Naive B cell (primary cell): ENCODE measurements at regions not wholly inside any gene's neighbourhood (a gene's known extent, or its start where the extent isn't known, plus 50 kb on each side); places are given as distances from the start of the nearest gene placed in this dataset.
"Not testable (repeated sequence)": the region's sequence is repeated elsewhere in the genome, so short reads cannot be mapped to it uniquely, and the experiment has no call there.

Experiments
- ATAC-seq, 2 donors: fragments of 150-1000 bp; cut with Tn5 transposase; 2 replicates each; pipeline ENCODE4 v1.10.0; 2021; ENCODE audit warnings: low read depth in 2 of 2, mild to moderate bottlenecking in 2 of 2, moderate library complexity in 2 of 2
- DNase-seq: peaks from one replicate; pipeline ENCODE4 v3.0.0; 2022
- H3K27ac Mint-ChIP-seq, 6 donors: one replicate each; pipeline ENCODE4 v1.8.0; 2020 to 2022; ENCODE audit warnings: mild to moderate bottlenecking in 6 of 6, mixed read lengths in 6 of 6, moderate library complexity in 5 of 6, inconsistent platforms in 2 of 6
- H3K27me3 Mint-ChIP-seq, 3 donors: one replicate each; pipeline ENCODE4 v1.8.0; 2021 to 2022; ENCODE audit warnings: mixed read lengths in 3 of 3, mild to moderate bottlenecking in 1 of 3
- H3K36me3 Mint-ChIP-seq, 2 donors: one replicate each; pipeline ENCODE4 v1.8.0; 2020 to 2022; ENCODE audit warnings: mixed read lengths in 2 of 2, inconsistent platforms in 1 of 2, mild to moderate bottlenecking in 1 of 2
- H3K4me1 Mint-ChIP-seq, 3 donors: one replicate each; pipeline ENCODE4 v1.8.0; 2020 to 2022; ENCODE audit warnings: mixed read lengths in 3 of 3, inconsistent platforms in 1 of 3, mild to moderate bottlenecking in 1 of 3, moderate library complexity in 1 of 3
- H3K4me3 Mint-ChIP-seq, 8 donors: one replicate each; pipeline ENCODE4 v1.8.0; 2020 to 2022; ENCODE audit warnings: mild to moderate bottlenecking in 8 of 8, mixed read lengths in 8 of 8, moderate library complexity in 8 of 8, inconsistent platforms in 2 of 8
- H3K9me3 Mint-ChIP-seq, 7 donors: one replicate each; pipeline ENCODE4 v1.8.0; 2020 to 2022; ENCODE audit warnings: mixed read lengths in 7 of 7, mild to moderate bottlenecking in 5 of 7, inconsistent platforms in 2 of 7, moderate library complexity in 1 of 7

DNA sequence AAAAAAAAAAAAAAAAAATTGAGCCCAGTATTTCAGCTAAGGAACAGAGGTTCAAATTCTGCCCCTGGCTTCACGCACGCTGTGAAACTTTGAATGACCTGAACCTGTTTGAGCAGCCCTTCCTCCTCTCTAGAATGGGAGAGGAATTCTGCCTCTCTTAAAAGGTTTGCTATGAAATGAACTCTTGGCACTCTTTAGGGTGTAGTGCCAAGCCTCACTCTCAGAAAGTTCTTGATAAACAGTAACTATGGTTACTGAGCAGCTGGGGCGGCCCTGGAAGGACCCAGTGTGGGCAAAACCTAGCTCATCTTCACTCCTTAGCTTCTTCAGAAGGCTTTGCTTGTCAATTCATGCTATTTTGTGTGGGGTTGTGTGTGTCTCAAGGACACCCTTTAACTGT lies 73.7 kb downstream of the GEMIN8 start:
- peaks cover 0 to 19% of the 10 kb centered on the region in 2 donors for H3K36me3 Mint-ChIP-seq
- H3K27ac Mint-ChIP-seq = no peak overlapping the region
- ATAC-seq (no peak), DNase-seq (no peak)
- no peaks in the 10 kb centered on the region for H3K4me1 Mint-ChIP-seq
- H3K27me3 Mint-ChIP-seq = peaks cover 4 to 49% (median 13%) of the 10 kb centered on the region in 3 donors
- peaks cover 0 to 26% (median 8%) of the 10 kb centered on the region in 7 donors for H3K9me3 Mint-ChIP-seq
- no peak overlapping the region for H3K4me3 Mint-ChIP-seq

DNA sequence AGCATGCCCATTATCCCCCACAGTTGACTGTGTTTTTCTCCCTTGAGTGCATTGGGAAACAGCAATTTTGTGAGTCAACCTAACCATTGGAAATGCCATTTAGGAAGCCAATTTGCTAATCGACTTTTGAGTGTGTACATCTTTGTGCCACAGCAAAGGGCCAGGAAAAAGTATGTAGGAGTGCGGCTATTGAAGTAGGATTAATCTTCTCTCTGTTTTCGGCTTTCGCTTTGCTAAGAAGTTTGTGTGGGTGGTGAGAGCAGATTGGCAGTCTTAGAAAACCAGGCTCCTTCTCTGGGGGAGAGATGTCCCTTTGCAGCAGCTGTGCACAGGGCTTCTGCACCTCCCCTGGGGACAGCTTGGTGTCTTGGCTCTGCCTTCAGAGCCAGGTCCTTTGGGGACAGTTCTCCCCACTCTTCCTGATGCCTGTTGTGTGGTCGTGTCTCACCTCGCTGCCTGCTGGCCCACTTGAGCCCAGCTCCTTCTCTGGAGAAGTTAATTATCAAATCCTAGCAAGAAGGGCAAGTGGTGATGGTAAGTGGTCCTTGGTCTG lies 74.5 kb downstream of the GEMIN8 start:
- Mint-ChIP-seq H3K4me3 (no peak overlapping the region), H3K9me3 (peaks cover 0 to 26% (median 9%) of the 10 kb centered on the region in 7 donors), H3K36me3 (peaks cover 0 to 20% of the 10 kb centered on the region in 2 donors), H3K4me1 (no peaks in the 10 kb centered on the region), H3K27ac (no peak overlapping the region), H3K27me3 (peaks cover 4 to 53% (median 13%) of the 10 kb centered on the region in 3 donors)
- DNase-seq = no peak
- ATAC-seq = no peak

DNA sequence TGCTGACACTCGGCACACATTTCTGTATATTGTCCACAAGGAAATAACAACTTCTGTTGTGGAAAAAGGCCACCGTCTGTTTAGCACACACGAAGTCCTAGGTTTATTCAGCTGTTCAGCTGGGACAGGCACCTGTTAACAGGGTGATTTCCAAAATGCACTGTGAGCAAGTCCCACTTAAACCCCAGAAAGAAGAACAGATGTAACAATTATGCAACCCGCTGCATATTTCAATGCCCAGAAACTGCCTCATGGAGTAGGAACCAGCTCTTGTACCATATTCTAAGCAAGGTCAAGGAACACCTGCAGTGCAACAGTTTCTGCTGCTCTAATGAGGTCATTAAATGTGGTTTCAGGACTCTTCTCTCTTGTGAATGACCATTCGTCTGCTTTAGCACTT lies 77.1 kb downstream of the GEMIN8 start:
- H3K4me3 Mint-ChIP-seq = no peak overlapping the region
- DNase-seq (no peak), ATAC-seq (no peak)
- H3K36me3 Mint-ChIP-seq = peaks cover 0 to 12% of the 10 kb centered on the region in 2 donors
- H3K4me1 Mint-ChIP-seq = no peaks in the 10 kb centered on the region
- no peak overlapping the region for H3K27ac Mint-ChIP-seq
- H3K9me3 Mint-ChIP-seq = peaks cover 0 to 15% (median 6%) of the 10 kb centered on the region in 7 donors
- peaks cover 4 to 43% (median 13%) of the 10 kb centered on the region in 3 donors for H3K27me3 Mint-ChIP-seq

- ATAC-seq, H3K9me3 Mint-ChIP-seq, H3K27ac Mint-ChIP-seq, H3K36me3 Mint-ChIP-seq, H3K4me3 Mint-ChIP-seq, DNase-seq, H3K4me1 Mint-ChIP-seq: not testable (repeated sequence)
- H3K27me3 Mint-ChIP-seq = peaks cover 3 to 31% (median 6%) of the 10 kb centered on the region in 3 donors
Observed at GRCh38 chrX:13946223-13946622, 83.5 kb downstream of the GEMIN8 start.

DNA sequence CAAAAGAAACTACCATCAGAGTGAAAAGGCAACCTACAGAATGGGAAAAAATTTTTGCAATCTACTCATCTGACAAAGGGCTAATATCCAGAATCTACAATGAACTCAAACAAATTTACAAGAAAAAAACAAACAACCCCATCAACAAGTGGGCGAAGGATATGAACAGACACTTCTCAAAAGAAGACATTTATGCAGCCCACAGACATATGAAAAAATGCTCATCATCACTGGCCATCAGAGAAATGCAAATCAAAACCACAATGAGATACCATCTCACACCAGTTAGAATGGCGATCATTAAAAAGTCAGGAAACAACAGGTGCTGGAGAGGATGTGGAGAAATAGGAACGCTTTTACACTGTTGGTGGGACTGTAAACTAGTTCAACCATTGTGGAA lies 83.9 kb downstream of the GEMIN8 start:
- H3K4me1 Mint-ChIP-seq, H3K27ac Mint-ChIP-seq: not testable (repeated sequence)
- H3K27me3 Mint-ChIP-seq = peaks cover 3 to 32% (median 5%) of the 10 kb centered on the region in 3 donors

GRCh38 chrX:13940671-13941070 lies 89.0 kb downstream of the GEMIN8 start:
- no peak for DNase-seq
- ATAC-seq = no peak
- Mint-ChIP-seq H3K27me3 (peaks cover 9 to 35% (median 13%) of the 10 kb centered on the region in 3 donors), H3K27ac (no peak overlapping the region), H3K4me1 (peaks cover 5 to 15% (median 11%) of the 10 kb centered on the region in 3 donors), H3K36me3 (peaks cover 0 to 6% of the 10 kb centered on the region in 2 donors), H3K9me3 (peaks cover 0 to 7% (median 2%) of the 10 kb centered on the region in 7 donors), H3K4me3 (no peak overlapping the region)

More for the DNA sequence above, 83.9 kb downstream of the GEMIN8 start:
- H3K9me3 Mint-ChIP-seq, ATAC-seq, H3K4me3 Mint-ChIP-seq, DNase-seq, H3K36me3 Mint-ChIP-seq: not testable (repeated sequence)

- H3K4me3 Mint-ChIP-seq = peak overlapping the region in 2 of 8 donors; percentile 68 to 81
- ATAC-seq (no peak), DNase-seq (no peak)
- H3K27ac Mint-ChIP-seq = no peak overlapping the region
- peaks cover 5 to 15% (median 11%) of the 10 kb centered on the region in 3 donors for H3K4me1 Mint-ChIP-seq
- peaks cover 0 to 7% (median 2%) of the 10 kb centered on the region in 7 donors for H3K9me3 Mint-ChIP-seq
- H3K36me3 Mint-ChIP-seq = peaks cover 0 to 6% of the 10 kb centered on the region in 2 donors
- H3K27me3 Mint-ChIP-seq = peaks cover 9 to 35% (median 13%) of the 10 kb centered on the region in 3 donors
Observed at GRCh38 chrX:13939741-13940597, 89.7 kb downstream of the GEMIN8 start.

- H3K4me3 Mint-ChIP-seq = peak overlapping the region; percentile 73 to 91 (median 82)
- no peak for ATAC-seq
- peaks cover 5 to 15% (median 11%) of the 10 kb centered on the region in 3 donors for H3K4me1 Mint-ChIP-seq
- no peak for DNase-seq
- H3K9me3 Mint-ChIP-seq = peaks cover 0 to 7% (median 2%) of the 10 kb centered on the region in 7 donors
- peak overlapping the region in 3 of 6 donors; percentile 14 to 76 (median 65) for H3K27ac Mint-ChIP-seq
- H3K36me3 Mint-ChIP-seq = peaks cover 0 to 6% of the 10 kb centered on the region in 2 donors
- peaks cover 9 to 31% (median 12%) of the 10 kb centered on the region in 3 donors for H3K27me3 Mint-ChIP-seq
Observed at GRCh38 chrX:13938829-13939530, 90.7 kb downstream of the GEMIN8 start.

DNA sequence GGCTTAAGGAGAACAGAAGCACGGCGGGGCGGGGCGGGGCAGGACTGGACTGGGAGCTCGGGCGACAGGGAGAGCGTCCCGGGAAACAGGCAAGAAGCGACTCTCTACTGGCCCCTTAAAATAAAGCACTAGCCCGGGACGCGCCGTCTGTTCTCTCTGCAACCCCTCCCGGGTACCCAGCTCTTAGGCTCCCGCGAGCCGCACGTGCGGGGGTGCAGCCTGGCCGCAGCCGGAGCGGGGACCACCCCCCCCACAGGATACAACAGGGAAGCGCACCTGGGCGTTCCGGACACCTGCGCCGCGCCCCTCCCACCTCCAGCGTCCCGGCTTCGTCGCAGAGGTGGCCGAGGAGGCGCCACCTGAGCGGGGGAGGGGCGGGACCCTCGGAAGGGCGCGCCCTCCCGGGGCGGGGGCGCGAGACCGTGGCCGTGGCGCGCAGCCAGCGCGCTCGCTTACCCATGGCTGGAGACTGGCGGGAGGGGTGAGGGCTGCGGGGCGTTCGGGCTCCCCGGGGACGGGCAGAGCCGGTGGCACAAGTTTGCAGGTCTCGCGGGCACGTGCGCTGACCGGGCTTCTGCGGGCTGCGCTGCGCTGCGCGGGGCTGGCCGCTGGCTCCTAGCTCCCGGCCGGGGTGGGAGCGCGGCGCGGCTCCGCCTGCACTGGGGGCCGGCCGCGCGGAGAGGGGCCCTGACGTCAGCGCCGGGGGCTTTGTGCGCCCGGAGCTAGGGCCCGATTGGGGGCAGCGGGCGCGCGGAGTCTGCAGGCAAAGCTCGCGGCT lies 91.5 kb downstream of the GEMIN8 start:
- DNase-seq (peak; percentile 24), ATAC-seq (peak; percentile 60 to 64)
- H3K36me3 Mint-ChIP-seq = peaks cover 0 to 6% of the 10 kb centered on the region in 2 donors
- peaks cover 5 to 15% (median 11%) of the 10 kb centered on the region in 3 donors for H3K4me1 Mint-ChIP-seq
- peak overlapping the region; percentile 73 to 91 (median 84) for H3K4me3 Mint-ChIP-seq
- peaks cover 6 to 24% (median 8%) of the 10 kb centered on the region in 3 donors for H3K27me3 Mint-ChIP-seq
- H3K9me3 Mint-ChIP-seq = peaks cover 0 to 7% (median 2%) of the 10 kb centered on the region in 7 donors
- H3K27ac Mint-ChIP-seq = peak overlapping the region in 2 of 6 donors; percentile 54 to 65

GRCh38 chrX:13937370-13938050 lies 92.2 kb downstream of the GEMIN8 start:
- Mint-ChIP-seq H3K27ac (peak overlapping the region in 2 of 6 donors; percentile 13 to 54), H3K36me3 (peaks cover 0 to 6% of the 10 kb centered on the region in 2 donors), H3K9me3 (peaks cover 0 to 7% (median 2%) of the 10 kb centered on the region in 7 donors), H3K4me3 (peak overlapping the region; percentile 73 to 90 (median 80)), H3K4me1 (peaks cover 5 to 15% (median 11%) of the 10 kb centered on the region in 3 donors), H3K27me3 (peaks cover 6 to 23% (median 8%) of the 10 kb centered on the region in 3 donors)
- DNase-seq (no peak), ATAC-seq (peak in 1 of 2 donors; percentile 17)

GRCh38 chrX:13936521-13937225 lies 93.0 kb downstream of the GEMIN8 start:
- H3K4me3 Mint-ChIP-seq = peak overlapping the region in 6 of 8 donors; percentile 32 to 89 (median 76)
- peaks cover 0 to 6% of the 10 kb centered on the region in 2 donors for H3K36me3 Mint-ChIP-seq
- peaks cover 6 to 32% (median 8%) of the 10 kb centered on the region in 3 donors for H3K27me3 Mint-ChIP-seq
- H3K4me1 Mint-ChIP-seq = peaks cover 5 to 15% (median 11%) of the 10 kb centered on the region in 3 donors
- DNase-seq (no peak), ATAC-seq (no peak)
- peak overlapping the region in 1 of 6 donors; percentile 46 for H3K27ac Mint-ChIP-seq
- peaks cover 0 to 7% (median 2%) of the 10 kb centered on the region in 7 donors for H3K9me3 Mint-ChIP-seq
